ENCODE measurements at regions not wholly inside any gene's neighbourhood (a gene's known extent, or its start where the extent isn't known, plus 50 kb on each side); places are given as distances from the start of the nearest gene placed in this dataset.

GRCh38 chrX:147846676-147847075 lies 65.0 kb upstream of the FMR1 start:
- Histone ChIP-seq H2BK15ac (ENCODE audit: low read depth, low read length) (no peak overlapping the region), H3K27ac (ENCODE audit: insufficient read length, low read depth, low read length) (no peak overlapping the region), H3K23me2 (ENCODE audit: insufficient read length, low read depth, low read length, poor library complexity, severe bottlenecking) (no peaks in the 10 kb centered on the region), H2AK5ac (ENCODE audit: insufficient read length, low read length) (no peak overlapping the region), H4K20me1 (ENCODE audit: control insufficient read depth, insufficient read depth, insufficient read length) (no peaks in the 10 kb centered on the region), H3K79me2 (ENCODE audit: insufficient read depth, low read length) (no peaks in the 10 kb centered on the region), H3K4ac (ENCODE audit: low read depth, low read length) (no peak overlapping the region), H3K4me2 (ENCODE audit: insufficient read depth, insufficient read length, low read length) (no peak overlapping the region), H3K9ac (ENCODE audit: extremely low read depth, insufficient read length, low read length) (no peak overlapping the region), H2BK12ac (ENCODE audit: insufficient read length, low read depth, low read length) (no peak overlapping the region), H4K8ac (replicated peaks; ENCODE audit: insufficient read length, low read depth, low read length) (no peak overlapping the region), H3K14ac (ENCODE audit: insufficient read depth, low read length) (no peak overlapping the region), H3K56ac (ENCODE audit: insufficient read length, low read depth, low read length) (no peak overlapping the region), H3T11ph (ENCODE audit: low read length) (no peak overlapping the region), H3K18ac (ENCODE audit: insufficient read length, low read depth, low read length) (no peak overlapping the region), H3K4me1 (ENCODE audit: insufficient read depth, low read length) (no peaks in the 10 kb centered on the region), H2BK120ac (ENCODE audit: low read depth, low read length, poor library complexity, severe bottlenecking) (no peak overlapping the region), H3K9me3 (ENCODE audit: control insufficient read depth, low read depth, low read length) (peaks cover 30% of the 10 kb centered on the region), H3K79me1 (ENCODE audit: insufficient read depth, low read depth, low read length, poor library complexity, severe bottlenecking) (no peaks in the 10 kb centered on the region), H3K27me3 (ENCODE audit: insufficient read depth, low read length) (no peaks in the 10 kb centered on the region), H3K23ac (ENCODE audit: insufficient read length, low read depth, low read length) (no peak overlapping the region), H4K5ac (ENCODE audit: insufficient read length, low read depth, low read length) (no peak overlapping the region), H2AFZ (ENCODE audit: low read length) (no peak overlapping the region), H4K91ac (ENCODE audit: insufficient read length, low read depth, low read length) (no peak overlapping the region), H2BK5ac (ENCODE audit: insufficient read length, low read length) (no peak overlapping the region), H2BK20ac (ENCODE audit: low read depth, low read length, poor library complexity, severe bottlenecking) (no peak overlapping the region)
- WGBS (ENCODE audit: extremely low coverage, insufficient read length, low lambda C conversion rate) = no CpG with 5 or more reads among the region's 3 CpGs
- H3K36me3 Mint-ChIP-seq (ENCODE audit: insufficient read depth in 1 of 3, low read depth in 3 of 3) = no peaks in the 10 kb centered on the region; a peak in 1 of 7 replicates
- no peak for TF ChIP-seq CTCF (conservative IDR thresholded peaks at IDR 0.05)
- H3K9me3 Mint-ChIP-seq = peaks cover 50 to 63% of the 10 kb centered on the region in 2 experiments
- DNase-seq = no peak
- H3K27ac Mint-ChIP-seq = no peak overlapping the region
- peaks cover 0 to 8% of the 10 kb centered on the region in 2 experiments; a peak in 2 of 4 replicates for H3K4me1 Mint-ChIP-seq
- H3K4me3 Mint-ChIP-seq = no peak overlapping the region
- no peaks in the 10 kb centered on the region for H3K27me3 Mint-ChIP-seq (ENCODE audit: low read depth)

Measured in H9 (cell line).